Left ventricle myocardium inferior (tissue), 1 donor: ENCODE measurements at regions not wholly inside any gene's neighbourhood (a gene's known extent, or its start where the extent isn't known, plus 50 kb on each side); places are given as distances from the start of the nearest gene placed in this dataset.

Source experiments
- DNase-seq: peaks from one replicate; pipeline ENCODE4 v3.0.0-alpha.2; 2020
- H3K27ac ChIP-seq: fragments of 200-600 bp; replicated peaks from 2 replicates; pipeline ENCODE4 v1.8.0; 2021
- H3K27me3 ChIP-seq: fragments of 200-600 bp; 2 replicates; pipeline ENCODE4 v1.8.0; 2021; ENCODE audit warnings: low read depth
- H3K36me3 ChIP-seq: fragments of 200-600 bp; 2 replicates; pipeline ENCODE4 v1.8.0; 2021
- H3K4me1 ChIP-seq: fragments of 200-600 bp; 2 replicates; pipeline ENCODE4 v1.8.0; 2021
- H3K4me3 ChIP-seq: fragments of 200-600 bp; 2 replicates; pipeline ENCODE4 v1.8.0; 2021; ENCODE audit warnings: mild to moderate bottlenecking, moderate library complexity
- H3K9me3 ChIP-seq: fragments of 200-600 bp; replicated peaks from 2 replicates; pipeline ENCODE4 v1.8.0; 2021
- intact Hi-C: fragments of 100-400 bp; cut with micrococcal nuclease; formaldehyde crosslinking; loops from one replicate; pipeline ENCODE4 v1.11.0; 2022
- TF ChIP-seq, protein P1 (sequence below): fragments of 200-600 bp; IDR thresholded peaks from 2 replicates; pipeline ENCODE4 v1.8.0; 2021; ENCODE audit warnings: antibody characterized with exemption, mild to moderate bottlenecking, borderline replicate concordance
- donor health status: DM: no; HTN: yes; CAD: no; lungs with severe emphysema.

DNA sequence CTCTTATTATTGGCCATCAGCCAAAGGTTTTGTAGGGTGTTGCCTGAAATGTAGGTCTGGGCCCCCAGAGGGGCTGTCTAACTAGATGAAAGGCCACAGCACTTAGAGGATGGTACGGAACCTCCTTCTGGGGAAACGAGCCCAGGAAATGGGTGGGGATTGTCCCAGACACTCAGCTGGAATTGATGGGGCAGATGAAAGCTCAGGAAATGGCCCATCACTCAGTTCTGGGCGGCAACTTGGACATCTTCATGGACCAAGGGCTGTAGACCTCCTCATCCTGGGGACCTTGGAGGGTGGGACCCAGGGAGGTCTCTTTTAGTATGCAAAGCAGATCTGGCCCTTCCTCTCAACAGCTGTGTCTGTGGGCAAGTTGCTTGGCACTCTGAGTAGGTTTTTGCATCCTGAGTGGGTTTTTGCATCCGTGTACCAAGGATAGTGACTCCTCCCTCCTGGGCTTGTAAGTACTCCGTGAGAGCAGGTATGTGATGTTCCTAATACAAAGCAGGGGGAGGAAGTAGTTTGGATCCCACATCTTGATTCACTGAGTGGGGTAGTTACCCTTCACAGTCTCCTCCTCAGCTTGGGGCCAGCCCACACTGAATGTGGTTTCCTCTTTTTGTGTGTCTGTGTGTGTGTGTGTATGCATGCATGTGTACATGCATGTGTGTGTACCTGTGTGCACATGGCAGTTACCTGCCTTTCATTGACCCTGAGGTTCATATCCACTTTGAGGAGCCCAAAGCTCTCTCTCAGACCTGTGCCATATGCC is 292.0 kb downstream of the RPLP1 start:
- Histone ChIP-seq H3K4me1 (no peaks in the 10 kb centered on the region), H3K27ac (no peak overlapping the region), H3K36me3 (no peaks in the 10 kb centered on the region), H3K27me3 (peaks cover 89% of the 10 kb centered on the region), H3K4me3 (no peak overlapping the region), H3K9me3 (peaks cover 10% of the 10 kb centered on the region)
- intact Hi-C loops = no loop called here
- TF ChIP-seq, protein P1, sequence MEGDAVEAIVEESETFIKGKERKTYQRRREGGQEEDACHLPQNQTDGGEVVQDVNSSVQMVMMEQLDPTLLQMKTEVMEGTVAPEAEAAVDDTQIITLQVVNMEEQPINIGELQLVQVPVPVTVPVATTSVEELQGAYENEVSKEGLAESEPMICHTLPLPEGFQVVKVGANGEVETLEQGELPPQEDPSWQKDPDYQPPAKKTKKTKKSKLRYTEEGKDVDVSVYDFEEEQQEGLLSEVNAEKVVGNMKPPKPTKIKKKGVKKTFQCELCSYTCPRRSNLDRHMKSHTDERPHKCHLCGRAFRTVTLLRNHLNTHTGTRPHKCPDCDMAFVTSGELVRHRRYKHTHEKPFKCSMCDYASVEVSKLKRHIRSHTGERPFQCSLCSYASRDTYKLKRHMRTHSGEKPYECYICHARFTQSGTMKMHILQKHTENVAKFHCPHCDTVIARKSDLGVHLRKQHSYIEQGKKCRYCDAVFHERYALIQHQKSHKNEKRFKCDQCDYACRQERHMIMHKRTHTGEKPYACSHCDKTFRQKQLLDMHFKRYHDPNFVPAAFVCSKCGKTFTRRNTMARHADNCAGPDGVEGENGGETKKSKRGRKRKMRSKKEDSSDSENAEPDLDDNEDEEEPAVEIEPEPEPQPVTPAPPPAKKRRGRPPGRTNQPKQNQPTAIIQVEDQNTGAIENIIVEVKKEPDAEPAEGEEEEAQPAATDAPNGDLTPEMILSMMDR = no peak
- no peak for DNase-seq

DNA sequence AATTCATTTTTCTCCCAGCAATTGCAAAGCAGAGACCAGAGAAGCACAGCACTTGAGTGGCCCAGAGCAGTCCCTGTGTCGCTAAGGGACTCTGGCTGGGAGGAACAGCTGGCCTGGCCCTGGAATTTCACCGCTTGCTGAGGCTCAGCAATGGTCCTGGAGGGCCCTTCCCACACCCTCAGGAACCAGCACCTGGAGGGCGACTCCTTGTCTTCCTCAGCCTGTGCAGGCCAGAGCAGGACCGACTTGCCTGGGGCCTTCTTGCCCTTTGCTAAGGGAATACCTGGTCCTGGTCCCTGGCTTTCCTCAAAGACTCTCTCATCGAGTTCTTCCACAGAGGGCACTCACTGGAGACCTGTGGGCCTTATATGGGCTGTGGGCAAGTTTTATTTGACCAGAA is 294.6 kb downstream of the RPLP1 start:
- H3K27me3 ChIP-seq = peaks cover 85% of the 10 kb centered on the region
- intact Hi-C loops = no loop called here
- no peaks in the 10 kb centered on the region for H3K9me3 ChIP-seq
- no peaks in the 10 kb centered on the region for H3K36me3 ChIP-seq
- no peak overlapping the region for H3K4me3 ChIP-seq
- H3K27ac ChIP-seq = no peak overlapping the region
- DNase-seq = no peak
- no peaks in the 10 kb centered on the region for H3K4me1 ChIP-seq
- TF ChIP-seq, protein P1 = no peak

DNA sequence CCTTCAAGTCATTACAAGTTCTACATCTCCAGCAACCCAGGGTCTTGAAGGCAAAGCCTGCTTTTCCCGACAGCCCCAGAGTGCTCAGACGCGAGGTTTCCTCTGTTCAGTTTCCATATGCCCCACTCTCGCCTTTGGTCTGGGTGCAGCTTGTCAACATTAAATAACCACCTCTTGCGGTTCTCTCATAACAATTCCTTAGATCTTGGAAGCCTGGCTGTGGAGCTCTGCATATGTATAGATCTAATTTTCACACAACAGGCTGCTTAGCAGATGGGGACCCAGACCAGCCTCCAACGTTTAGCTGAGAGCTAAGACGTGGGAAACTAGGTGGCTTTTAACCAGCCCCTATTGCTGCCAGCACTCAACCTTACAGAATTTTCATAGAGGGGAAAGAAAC is 295.5 kb downstream of the RPLP1 start:
- H3K9me3 ChIP-seq = peaks cover under 1% of the 10 kb centered on the region
- no peaks in the 10 kb centered on the region for H3K36me3 ChIP-seq
- H3K27ac ChIP-seq = no peak overlapping the region
- TF ChIP-seq, protein P1 = no peak
- no peaks in the 10 kb centered on the region for H3K4me1 ChIP-seq
- H3K27me3 ChIP-seq = peaks cover 76% of the 10 kb centered on the region
- intact Hi-C loops = no loop called here
- no peak overlapping the region for H3K4me3 ChIP-seq
- DNase-seq = no peak

DNA sequence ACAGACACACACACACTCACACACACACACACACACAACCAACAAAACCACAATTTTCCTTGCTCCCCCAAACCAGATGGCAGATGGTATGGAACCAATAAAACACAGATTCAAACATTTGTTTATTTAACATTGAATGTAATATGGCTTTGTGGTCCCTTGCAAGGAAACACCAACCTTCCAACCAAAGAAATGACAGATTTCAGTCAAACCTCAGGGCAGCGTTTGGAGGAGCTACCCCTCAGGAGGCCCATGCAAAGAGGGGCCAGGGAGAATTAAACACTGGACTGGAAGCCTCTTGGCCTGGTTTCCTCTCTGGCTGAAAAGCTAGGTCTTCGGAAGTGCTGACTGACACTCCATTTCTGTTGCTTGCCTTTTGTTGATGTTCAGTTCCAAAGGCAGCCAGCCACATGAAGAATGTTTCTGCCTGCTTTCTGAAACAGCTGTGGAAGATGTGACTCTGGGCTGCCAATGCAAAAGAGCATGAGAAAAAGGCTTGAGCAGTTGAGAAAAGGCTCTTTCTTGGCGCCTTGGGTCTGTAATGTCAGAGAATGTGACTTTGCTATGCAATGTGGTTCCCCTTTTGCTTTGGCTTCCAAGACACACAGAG is 296.1 kb downstream of the RPLP1 start:
- peaks cover 5% of the 10 kb centered on the region for H3K9me3 ChIP-seq
- H3K27ac ChIP-seq = no peak overlapping the region
- peaks cover 73% of the 10 kb centered on the region for H3K27me3 ChIP-seq
- no peaks in the 10 kb centered on the region for H3K36me3 ChIP-seq
- H3K4me3 ChIP-seq = no peak overlapping the region
- DNase-seq = no peak
- H3K4me1 ChIP-seq = no peaks in the 10 kb centered on the region
- intact Hi-C loops = no loop called here
- TF ChIP-seq, protein P1 = no peak

DNA sequence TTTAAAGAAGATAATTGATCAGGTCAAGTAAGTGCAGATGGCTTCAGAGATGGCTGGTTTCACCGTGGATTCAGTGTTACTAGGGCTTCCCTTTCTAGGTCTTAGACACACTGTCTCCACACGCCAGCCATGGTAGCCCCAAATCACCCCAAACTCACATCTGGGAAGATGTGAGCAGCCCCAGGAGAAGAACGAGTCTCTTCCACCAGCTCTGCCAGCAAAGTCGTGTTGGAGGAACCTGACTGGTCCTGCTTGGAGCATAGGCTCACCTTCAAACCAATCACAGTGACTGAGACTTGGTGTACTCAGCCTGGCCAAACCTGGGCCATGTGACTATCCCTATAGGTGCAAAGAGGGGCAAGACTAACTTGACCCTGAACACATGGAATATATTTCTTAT is 296.7 kb downstream of the RPLP1 start:
- Histone ChIP-seq H3K36me3 (no peaks in the 10 kb centered on the region), H3K4me3 (no peak overlapping the region), H3K4me1 (no peaks in the 10 kb centered on the region), H3K9me3 (peaks cover 5% of the 10 kb centered on the region), H3K27ac (no peak overlapping the region), H3K27me3 (peaks cover 73% of the 10 kb centered on the region)
- intact Hi-C loops = no loop called here
- no peak for DNase-seq
- TF ChIP-seq, protein P1 = no peak
